ENCODE measurements at regions not wholly inside any gene's neighbourhood (a gene's known extent, or its start where the extent isn't known, plus 50 kb on each side); places are given as distances from the start of the nearest gene placed in this dataset.

GRCh38 chr10:33396938-33397337 is 62.5 kb upstream of the NRP1 start:
- TF ChIP-seq CTCF (optimal IDR thresholded peaks at IDR 0.05 in 1 of 3, IDR thresholded peaks at IDR 0.05 in 1 of 3, conservative IDR thresholded peaks at IDR 0.05 in 1 of 3; ENCODE audit: extremely low read depth in 1 of 3, insufficient read depth in 2 of 3, low read length in 3 of 3) (no peak), EZH2 (IDR thresholded peaks at IDR 0.05; ENCODE audit: low read length) (no peak)

GRCh38 chr10:33396279-33396678 is 61.8 kb upstream of the NRP1 start:
- H3K4me1 ChIP-seq (ENCODE audit: control insufficient read depth, extremely low read depth, insufficient read depth, low read length), result no peaks in the 10 kb centered on the region
- FAIRE-seq (no peak), DNase-seq (ENCODE audit: low read depth, low spot score) (no peak)
- peaks cover 4% of the 10 kb centered on the region for H3K9me3 ChIP-seq (ENCODE audit: control insufficient read depth, low read depth, low read length)
- no peaks in the 10 kb centered on the region for H3K36me3 ChIP-seq (ENCODE audit: control insufficient read depth in 2 of 2, extremely low read depth in 1 of 2, insufficient read depth in 2 of 2, low read length in 2 of 2)
- no peaks in the 10 kb centered on the region for H3K79me2 ChIP-seq (ENCODE audit: control insufficient read depth, insufficient read depth, low read length)
- H3K4me2 ChIP-seq (ENCODE audit: control insufficient read depth, extremely low read depth, insufficient read depth, low read depth, low read length), result no peak overlapping the region
- H3K9ac ChIP-seq (ENCODE audit: control insufficient read depth, extremely low read depth, insufficient read depth, low read length), result no peak overlapping the region
- no peak overlapping the region for H3K27ac ChIP-seq (ENCODE audit: control insufficient read depth, insufficient read depth, low read length)
- dilution Hi-C loops (cut with MboI; ENCODE audit: extremely low pct_ligation_motif_present, low sequenced_read_pairs), result no loop called here
- peaks cover 3% of the 10 kb centered on the region for H3K27me3 ChIP-seq (ENCODE audit: control insufficient read depth, extremely low read depth, insufficient read depth, low read length)
- no peak overlapping the region for H2AFZ ChIP-seq (ENCODE audit: control insufficient read depth, low read length)
- H4K20me1 ChIP-seq (ENCODE audit: control insufficient read depth, extremely low read depth, insufficient read depth, low read length), result no peaks in the 10 kb centered on the region
- H3K9me1 ChIP-seq (ENCODE audit: control insufficient read depth, extremely low read depth, insufficient read depth, low read length), result no peaks in the 10 kb centered on the region
- H3K4me3 ChIP-seq (ENCODE audit: control insufficient read depth in 2 of 3, extremely low read depth in 1 of 3, insufficient read depth in 2 of 3, low read depth in 1 of 3, low read length in 3 of 3), result no peak overlapping the region
- TF ChIP-seq CTCF (optimal IDR thresholded peaks at IDR 0.05 in 1 of 3, IDR thresholded peaks at IDR 0.05 in 1 of 3, conservative IDR thresholded peaks at IDR 0.05 in 1 of 3; ENCODE audit: extremely low read depth in 1 of 3, insufficient read depth in 2 of 3, low read length in 3 of 3) (no peak), EZH2 (IDR thresholded peaks at IDR 0.05; ENCODE audit: low read length) (no peak)

More at GRCh38 chr10:33396938-33397337, 62.5 kb upstream of the NRP1 start:
- Histone ChIP-seq H3K9me1 (ENCODE audit: control insufficient read depth, extremely low read depth, insufficient read depth, low read length) (no peaks in the 10 kb centered on the region), H3K4me3 (ENCODE audit: control insufficient read depth in 2 of 3, extremely low read depth in 1 of 3, insufficient read depth in 2 of 3, low read depth in 1 of 3, low read length in 3 of 3) (no peak overlapping the region), H4K20me1 (ENCODE audit: control insufficient read depth, extremely low read depth, insufficient read depth, low read length) (no peaks in the 10 kb centered on the region), H3K27me3 (ENCODE audit: control insufficient read depth, extremely low read depth, insufficient read depth, low read length) (peaks cover 3% of the 10 kb centered on the region), H3K9me3 (ENCODE audit: control insufficient read depth, low read depth, low read length) (peaks cover 4% of the 10 kb centered on the region), H3K4me1 (ENCODE audit: control insufficient read depth, extremely low read depth, insufficient read depth, low read length) (no peaks in the 10 kb centered on the region), H3K36me3 (ENCODE audit: control insufficient read depth in 2 of 2, extremely low read depth in 1 of 2, insufficient read depth in 2 of 2, low read length in 2 of 2) (no peaks in the 10 kb centered on the region), H3K4me2 (ENCODE audit: control insufficient read depth, extremely low read depth, insufficient read depth, low read depth, low read length) (no peak overlapping the region), H2AFZ (ENCODE audit: control insufficient read depth, low read length) (no peak overlapping the region), H3K9ac (ENCODE audit: control insufficient read depth, extremely low read depth, insufficient read depth, low read length) (no peak overlapping the region), H3K79me2 (ENCODE audit: control insufficient read depth, insufficient read depth, low read length) (no peaks in the 10 kb centered on the region), H3K27ac (ENCODE audit: control insufficient read depth, insufficient read depth, low read length) (no peak overlapping the region)
- dilution Hi-C loops (cut with MboI; ENCODE audit: extremely low pct_ligation_motif_present, low sequenced_read_pairs), result no loop called here
- FAIRE-seq, result no peak
- DNase-seq (ENCODE audit: low read depth, low spot score), result no peak

Data from keratinocyte (primary cell).